Glomerular visceral epithelial cell (primary cell): ENCODE measurements at regions not wholly inside any gene's neighbourhood (a gene's known extent, or its start where the extent isn't known, plus 50 kb on each side); places are given as distances from the start of the nearest gene placed in this dataset.

Source experiments
- DNase-seq: peaks from one replicate; pipeline ENCODE4 v3.0.0-alpha.2; 2016; ENCODE audit errors: extremely low spot score

- peak; percentile 73 for DNase-seq
Observed at GRCh38 chr4:96097040-96097607, 257.2 kb downstream of the PDHA2 start.

- DNase-seq: no peak
Observed at GRCh38 chr4:96097693-96098092, 257.8 kb downstream of the PDHA2 start.

- DNase-seq: no peak
Observed at GRCh38 chr4:96099031-96099430, 259.1 kb downstream of the PDHA2 start.

GRCh38 chr4:96102541-96103026 is 262.7 kb downstream of the PDHA2 start:
- DNase-seq: no peak

GRCh38 chr4:96103086-96103485 is 263.2 kb downstream of the PDHA2 start:
- DNase-seq: no peak

- DNase-seq: no peak
Observed at GRCh38 chr4:96108146-96108545, 268.3 kb downstream of the PDHA2 start.

GRCh38 chr4:96112631-96113030 is 272.7 kb downstream of the PDHA2 start:
- no peak for DNase-seq

GRCh38 chr4:96120206-96120605 is 280.3 kb downstream of the PDHA2 start:
- no peak for DNase-seq

- DNase-seq: no peak
Observed at GRCh38 chr4:96126227-96126626, 286.3 kb downstream of the PDHA2 start.

GRCh38 chr4:96131186-96131585 is 291.3 kb downstream of the PDHA2 start:
- no peak for DNase-seq

GRCh38 chr4:96134806-96135205 is 294.9 kb downstream of the PDHA2 start:
- DNase-seq: no peak

GRCh38 chr4:96136056-96136455 is 296.2 kb downstream of the PDHA2 start:
- no peak for DNase-seq

GRCh38 chr4:96139251-96139929 is 299.5 kb downstream of the PDHA2 start:
- DNase-seq: no peak

GRCh38 chr4:96145601-96146000 is 305.7 kb downstream of the PDHA2 start:
- DNase-seq: peak; percentile 22

GRCh38 chr4:96146686-96147085 is 306.8 kb downstream of the PDHA2 start:
- no peak for DNase-seq

GRCh38 chr4:96149894-96150293 is 310.0 kb downstream of the PDHA2 start:
- no peak for DNase-seq

- DNase-seq: no peak
Observed at GRCh38 chr4:96150466-96150865, 310.6 kb downstream of the PDHA2 start.

GRCh38 chr4:96152824-96153223 is 312.9 kb downstream of the PDHA2 start:
- DNase-seq: no peak

- peak; percentile 8 for DNase-seq
Observed at GRCh38 chr4:96154676-96155075, 314.8 kb downstream of the PDHA2 start.

GRCh38 chr4:96162636-96163035 is 322.7 kb downstream of the PDHA2 start:
- DNase-seq: no peak

GRCh38 chr4:96164814-96165351 is 325.0 kb downstream of the PDHA2 start:
- DNase-seq: peak; percentile 93

- DNase-seq: no peak
Observed at GRCh38 chr4:96166806-96167205, 326.9 kb downstream of the PDHA2 start.

- no peak for DNase-seq
Observed at GRCh38 chr4:96170198-96170597, 330.3 kb downstream of the PDHA2 start.
